HepG2 (cell line): ENCODE measurements at regions not wholly inside any gene's neighbourhood (a gene's known extent, or its start where the extent isn't known, plus 50 kb on each side); places are given as distances from the start of the nearest gene placed in this dataset.

ENCODE experiments used
- ATAC-seq: fragments of 200-7000 bp; cut with Tn5 transposase; 3 replicates; pipeline ENCODE4 v1.9.1; 2020; ENCODE audit warnings: mild to moderate bottlenecking, moderate library complexity
- BruUV-seq: library from RNA; stranded (reverse); fragments of 400-500 nt; replicated peaks from 2 replicates; lab custom pipeline; 2021; lab: Mats Ljungman, UMichigan
- CTCF ChIA-PET: fragments of 300-600 bp; formaldehyde crosslinking; extraction: SDS; loops from one replicate; lab custom pipeline; 2021; ENCODE audit warnings: low total read pairs, inconsistent platforms, low intra/inter-chr PET ratio; lab: Yijun Ruan, JAX
- POLR2A ChIA-PET: fragments of 350-600 bp; sonication (Branson Sonifier 250); formaldehyde crosslinking; loops from one replicate; lab custom pipeline; 2020; ENCODE audit warnings: antibody characterized with exemption, inconsistent platforms; lab: Yijun Ruan, JAX
- DNase-seq: peaks from one replicate; pipeline ENCODE4 v3.0.0-alpha.2; 2015; ENCODE audit warnings: low spot score
- FAIRE-seq: peaks from 3 replicates; lab custom pipeline; 2011; peaks lifted over from hg19 to GRCh38; lab: Jason Lieb, UNC
- H2AFZ ChIP-seq: one replicate; pipeline ENCODE4 v1.6.1; 2011; ENCODE audit warnings: low read length, inconsistent platforms
- H3K27ac ChIP-seq: fragments of 300-600 bp; 3 replicates; pipeline ENCODE4 v1.8.0; 2011; ENCODE audit warnings: mixed run types, mild to moderate bottlenecking, mixed read lengths, low read length, inconsistent platforms; ENCODE audit not compliant: insufficient read depth; ENCODE audit errors: extremely low read length
- H3K27me3 ChIP-seq, 2 experiments: fragments of 200-600 bp in 1 of 2; 2 replicates in 1 of 2; 3 replicates in 1 of 2; pipeline versions ENCODE4 v1.6.0 to v1.8.0; 2011; ENCODE audit warnings: low read length in 2 of 2, mild to moderate bottlenecking in 2 of 2, moderate library complexity in 2 of 2, inconsistent platforms in 1 of 2; ENCODE audit not compliant: insufficient read depth in 2 of 2, control insufficient read depth in 1 of 2
- H3K36me3 ChIP-seq, 2 experiments: fragments of 200-600 bp in 1 of 2; replicated peaks in 1 of 2; 2 replicates in 1 of 2; 3 replicates in 1 of 2; pipeline versions ENCODE4 v1.5.1 to v1.8.0; 2011; ENCODE audit warnings: low read length in 2 of 2, inconsistent platforms in 1 of 2; ENCODE audit not compliant: insufficient read depth in 2 of 2, control insufficient read depth in 1 of 2
- H3K4me1 ChIP-seq: 2 replicates; pipeline ENCODE4 v1.5.1; 2012; ENCODE audit warnings: low read length, inconsistent platforms; ENCODE audit not compliant: insufficient read depth
- H3K4me2 ChIP-seq: 2 replicates; pipeline ENCODE4 v1.6.0; 2011; ENCODE audit warnings: low read depth, low read length, inconsistent platforms
- H3K4me3 ChIP-seq, 3 experiments: fragments of 200-600 bp in 1 of 3; sonication (generic), shearing (Covaris generic) in 1 of 3; replicated peaks in 1 of 3; 2 replicates each; pipeline ENCODE4 v1.5.1; 2011 to 2016; ENCODE audit warnings: low read length in 3 of 3, inconsistent platforms in 2 of 3, low read depth in 2 of 3, mild to moderate bottlenecking in 2 of 3, control low read depth in 1 of 3, mixed read lengths in 1 of 3; ENCODE audit not compliant: insufficient read depth in 1 of 3
- H3K79me2 ChIP-seq: one replicate; pipeline ENCODE4 v1.6.1; 2011; ENCODE audit warnings: low read length, inconsistent platforms; ENCODE audit not compliant: insufficient read depth
- H3K9ac ChIP-seq: 2 replicates; pipeline ENCODE4 v1.6.0; 2011; ENCODE audit warnings: mild to moderate bottlenecking, low read depth, low read length, inconsistent platforms; ENCODE audit not compliant: insufficient read depth
- H3K9me3 ChIP-seq: 2 replicates; pipeline ENCODE4 v1.5.1; 2012; ENCODE audit warnings: mild to moderate bottlenecking, low read length
- H4K20me1 ChIP-seq: 2 replicates; pipeline ENCODE4 v1.6.0; 2011; ENCODE audit warnings: inconsistent platforms, mild to moderate bottlenecking, low read length, moderate library complexity; ENCODE audit not compliant: insufficient read depth
- IKZF4 ChIP-seq: sonication (generic); formaldehyde crosslinking; IDR thresholded peaks from 2 replicates; pipeline ENCODE4 v1.5.1; 2020; ENCODE audit warnings: borderline replicate concordance, mild to moderate bottlenecking, low read depth, missing genetic modification reagents; ENCODE audit errors: not compliant biosample characterization
- KIAA2018 ChIP-seq: sonication (generic); formaldehyde crosslinking; IDR thresholded peaks from 2 replicates; pipeline ENCODE4 v1.5.0; 2020; ENCODE audit warnings: mild to moderate bottlenecking, missing genetic modification reagents, borderline replicate concordance
- KMT2B ChIP-seq: IDR thresholded peaks from 2 replicates; pipeline ENCODE4 v1.6.1; 2016; ENCODE audit warnings: missing genetic modification reagents, missing compliant biosample characterization
- ZNF749 ChIP-seq: sonication (generic); formaldehyde crosslinking; IDR thresholded peaks from 2 replicates; pipeline ENCODE4 v1.8.0; 2022; ENCODE audit warnings: mild to moderate bottlenecking, missing genetic modification reagents, moderate library complexity, borderline replicate concordance
- ZZZ3 ChIP-seq: sonication (generic); formaldehyde crosslinking; IDR thresholded peaks from 2 replicates; pipeline ENCODE4 v1.4.0; 2020; ENCODE audit warnings: missing genetic modification reagents, mild to moderate bottlenecking, borderline replicate concordance
- WGBS: methylation state at CpG from one replicate; pipeline ENCODE4 v1.1.6; 2017; ENCODE audit warnings: low lambda C conversion rate; 5-methylcytosine and 5-hydroxymethylcytosine counted together
- in situ Hi-C: cut with HindIII; loops from 2 replicates; pipeline ENCODE4 v1.10.0; 2017; ENCODE audit warnings: low pct_unique_long_range_greater_than_20kb; ENCODE audit not compliant: extremely low pct_ligation_motif_present
- intact Hi-C: fragments of 100-400 bp; cut with micrococcal nuclease; formaldehyde crosslinking; loops from one replicate; pipeline ENCODE4 v1.10.0; 2022; ENCODE audit not compliant: unreplicated experiment
- TF ChIP-seq, protein P1 (sequence below): sonication (generic); formaldehyde crosslinking; IDR thresholded peaks from 2 replicates; pipeline ENCODE4 v1.4.0; 2020; ENCODE audit warnings: missing genetic modification reagents
- TF ChIP-seq, protein P2 (sequence below): sonication (generic); formaldehyde crosslinking; IDR thresholded peaks from 2 replicates; pipeline ENCODE4 v1.5.0; 2020; ENCODE audit warnings: missing genetic modification reagents

DNA sequence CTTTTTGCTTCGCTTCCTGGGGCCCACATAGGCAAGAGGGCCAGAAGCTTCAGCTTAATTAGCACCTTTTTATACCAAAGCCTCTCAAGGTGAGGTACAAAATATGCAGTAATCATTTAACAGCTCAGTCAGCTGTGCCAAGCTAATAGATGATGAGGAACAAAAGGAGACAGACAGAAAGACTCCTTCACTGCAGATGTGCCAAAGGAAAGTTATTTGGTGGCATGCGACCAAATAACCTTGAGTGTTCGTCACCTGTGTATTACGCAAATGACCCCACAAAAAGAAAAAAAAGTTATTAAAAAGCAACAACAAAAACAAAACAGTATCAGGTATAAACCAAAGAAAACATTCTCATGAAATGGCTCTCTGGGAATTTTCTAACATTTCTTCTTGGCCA, 325.8 kb upstream of the IGF1R start (continued):
- TF ChIP-seq, protein P1, sequence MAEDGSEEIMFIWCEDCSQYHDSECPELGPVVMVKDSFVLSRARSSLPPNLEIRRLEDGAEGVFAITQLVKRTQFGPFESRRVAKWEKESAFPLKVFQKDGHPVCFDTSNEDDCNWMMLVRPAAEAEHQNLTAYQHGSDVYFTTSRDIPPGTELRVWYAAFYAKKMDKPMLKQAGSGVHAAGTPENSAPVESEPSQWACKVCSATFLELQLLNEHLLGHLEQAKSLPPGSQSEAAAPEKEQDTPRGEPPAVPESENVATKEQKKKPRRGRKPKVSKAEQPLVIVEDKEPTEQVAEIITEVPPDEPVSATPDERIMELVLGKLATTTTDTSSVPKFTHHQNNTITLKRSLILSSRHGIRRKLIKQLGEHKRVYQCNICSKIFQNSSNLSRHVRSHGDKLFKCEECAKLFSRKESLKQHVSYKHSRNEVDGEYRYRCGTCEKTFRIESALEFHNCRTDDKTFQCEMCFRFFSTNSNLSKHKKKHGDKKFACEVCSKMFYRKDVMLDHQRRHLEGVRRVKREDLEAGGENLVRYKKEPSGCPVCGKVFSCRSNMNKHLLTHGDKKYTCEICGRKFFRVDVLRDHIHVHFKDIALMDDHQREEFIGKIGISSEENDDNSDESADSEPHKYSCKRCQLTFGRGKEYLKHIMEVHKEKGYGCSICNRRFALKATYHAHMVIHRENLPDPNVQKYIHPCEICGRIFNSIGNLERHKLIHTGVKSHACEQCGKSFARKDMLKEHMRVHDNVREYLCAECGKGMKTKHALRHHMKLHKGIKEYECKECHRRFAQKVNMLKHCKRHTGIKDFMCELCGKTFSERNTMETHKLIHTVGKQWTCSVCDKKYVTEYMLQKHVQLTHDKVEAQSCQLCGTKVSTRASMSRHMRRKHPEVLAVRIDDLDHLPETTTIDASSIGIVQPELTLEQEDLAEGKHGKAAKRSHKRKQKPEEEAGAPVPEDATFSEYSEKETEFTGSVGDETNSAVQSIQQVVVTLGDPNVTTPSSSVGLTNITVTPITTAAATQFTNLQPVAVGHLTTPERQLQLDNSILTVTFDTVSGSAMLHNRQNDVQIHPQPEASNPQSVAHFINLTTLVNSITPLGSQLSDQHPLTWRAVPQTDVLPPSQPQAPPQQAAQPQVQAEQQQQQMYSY (CRISPR knock-in tag) = no peak
- TF ChIP-seq IKZF4 (CRISPR knock-in tag) = no peak
- TF ChIP-seq, protein P2, sequence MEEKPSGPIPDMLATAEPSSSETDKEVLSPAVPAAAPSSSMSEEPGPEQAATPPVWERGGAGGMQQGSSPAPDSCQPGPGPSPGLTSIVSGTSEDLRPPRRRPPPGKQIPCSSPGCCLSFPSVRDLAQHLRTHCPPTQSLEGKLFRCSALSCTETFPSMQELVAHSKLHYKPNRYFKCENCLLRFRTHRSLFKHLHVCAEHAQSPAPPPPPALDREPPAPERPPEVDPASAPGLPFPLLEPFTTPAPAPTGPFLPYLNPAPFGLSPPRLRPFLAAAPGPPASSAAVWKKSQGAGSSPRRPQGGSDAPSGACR = no peak

GRCh38 chr15:98324341-98324970, 323.9 kb upstream of the IGF1R start:
- no peak for ATAC-seq
- in situ Hi-C loops = no loop called here
- TF ChIP-seq KMT2B (no peak), KIAA2018 (CRISPR knock-in tag) (no peak), ZZZ3 (CRISPR knock-in tag) (no peak), ZNF749 (no peak)

More at GRCh38 chr15:98324341-98324970, 323.9 kb upstream of the IGF1R start:
- WGBS = 0% methylated on average over 2 of the region's 2 CpGs
- CTCF ChIA-PET = no interaction called here
- Histone ChIP-seq H3K4me2 (no peak overlapping the region), H2AFZ (no peak overlapping the region), H3K9me3 (no peaks in the 10 kb centered on the region), H3K79me2 (no peaks in the 10 kb centered on the region), H4K20me1 (no peaks in the 10 kb centered on the region), H3K27ac (no peak overlapping the region), H3K9ac (no peak overlapping the region), H3K27me3 (peaks cover 0 to 9% of the 10 kb centered on the region in 2 experiments; a peak in 4 of 5 replicates), H3K36me3 (no peaks in the 10 kb centered on the region), H3K4me1 (peaks cover 11% of the 10 kb centered on the region), H3K4me3 (no peak overlapping the region)
- DNase-seq (no peak), FAIRE-seq (no peak)
- intact Hi-C loops = no loop called here
- no TSS peak for BruUV-seq
- POLR2A ChIA-PET = no interaction called here
